Endometrium (tissue), 2 donors: ENCODE measurements at regions not wholly inside any gene's neighbourhood (a gene's known extent, or its start where the extent isn't known, plus 50 kb on each side); places are given as distances from the start of the nearest gene placed in this dataset.

Source experiments
- FAIRE-seq: peaks from 2 replicates; lab custom pipeline; 2012; peaks lifted over from hg19 to GRCh38; lab: Jason Lieb, UNC
- donor health status: control.
- donor health status: control.

DNA sequence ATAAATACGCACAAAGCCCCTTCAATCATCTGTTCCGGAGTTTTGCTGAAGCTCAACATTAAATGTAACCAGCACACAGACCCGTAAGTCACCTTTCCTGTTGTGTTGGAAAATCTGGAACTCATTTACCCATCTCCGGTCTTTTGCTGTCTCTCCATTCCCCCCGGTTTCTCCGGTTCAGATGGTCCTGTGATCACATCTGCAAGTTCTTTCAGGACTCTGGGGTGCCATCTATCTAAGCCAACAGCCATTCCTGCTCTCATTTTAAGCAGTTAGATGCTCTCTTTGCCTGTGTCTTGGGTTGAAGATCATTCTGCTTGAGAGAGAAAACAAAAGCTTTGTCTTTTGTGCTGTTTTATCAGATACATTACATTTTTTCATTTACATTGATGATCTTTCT, 91.7 kb upstream of the TGIF1 start:
- FAIRE-seq: no peak

DNA sequence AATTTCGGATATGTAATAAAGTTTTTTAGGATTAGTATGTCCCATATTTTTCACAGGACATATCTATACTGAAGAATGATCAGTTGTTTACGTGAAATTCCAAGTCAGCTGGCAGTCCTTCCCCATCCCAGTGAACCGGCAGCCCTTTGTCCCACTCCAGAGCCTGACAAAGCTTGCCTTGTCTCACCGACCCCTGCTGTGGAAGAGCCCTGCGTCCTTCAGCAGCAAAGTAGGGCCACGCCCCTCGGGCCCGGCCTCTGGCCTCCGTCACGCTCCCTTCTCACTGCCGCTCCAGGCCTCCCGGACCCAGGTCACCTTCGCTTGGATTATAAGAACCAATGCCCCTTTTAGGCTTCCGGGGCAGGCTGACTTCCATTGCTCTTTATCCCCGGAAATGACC, 89.8 kb upstream of the TGIF1 start:
- no peak for FAIRE-seq

DNA sequence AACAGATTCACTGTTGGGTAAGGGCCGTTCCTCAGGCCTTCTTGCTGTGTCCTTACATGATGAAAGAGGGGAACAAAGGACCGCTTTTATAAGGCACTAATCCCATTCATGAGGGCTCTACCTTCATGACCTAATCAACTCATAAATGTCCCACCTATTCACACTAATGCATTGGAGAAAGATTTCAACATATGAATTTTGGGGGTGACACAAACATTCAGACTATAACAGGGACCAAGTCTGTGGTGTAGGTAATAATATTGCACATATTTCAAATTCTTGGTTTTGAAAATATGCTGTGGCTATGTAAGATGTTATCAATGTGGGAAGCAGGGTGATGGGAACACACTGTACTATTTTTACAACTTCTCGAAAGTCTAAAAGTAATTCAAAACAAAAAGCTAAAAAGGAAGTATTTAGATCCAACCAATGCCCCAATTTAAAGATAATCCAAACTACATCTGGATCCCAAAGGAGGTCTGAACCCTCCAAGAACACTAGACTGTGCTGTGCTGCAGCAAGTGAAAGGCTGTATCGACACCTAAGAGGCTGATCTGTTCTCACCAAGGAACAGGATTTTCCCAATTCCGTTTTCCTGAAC, 82.4 kb upstream of the TGIF1 start:
- no peak for FAIRE-seq

DNA sequence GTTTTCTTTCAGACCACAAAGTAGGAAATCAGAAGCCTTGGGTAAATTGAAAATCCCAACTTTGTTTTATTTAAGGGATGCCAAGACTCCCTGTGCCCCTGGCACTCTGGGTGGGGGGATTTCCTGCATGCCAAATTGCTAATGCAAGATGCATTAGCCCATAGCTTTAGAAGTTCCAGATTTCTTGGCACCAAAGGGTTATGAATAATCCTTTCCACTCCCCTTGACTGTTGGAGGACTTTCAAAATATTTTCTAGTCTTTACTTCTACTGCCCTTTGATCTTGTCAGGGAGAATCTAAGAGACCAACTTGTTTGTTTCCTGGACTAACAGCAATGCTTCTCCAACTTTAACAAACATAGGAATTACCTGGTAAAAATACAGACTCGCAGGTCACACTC, 81.8 kb upstream of the TGIF1 start:
- FAIRE-seq: no peak

DNA sequence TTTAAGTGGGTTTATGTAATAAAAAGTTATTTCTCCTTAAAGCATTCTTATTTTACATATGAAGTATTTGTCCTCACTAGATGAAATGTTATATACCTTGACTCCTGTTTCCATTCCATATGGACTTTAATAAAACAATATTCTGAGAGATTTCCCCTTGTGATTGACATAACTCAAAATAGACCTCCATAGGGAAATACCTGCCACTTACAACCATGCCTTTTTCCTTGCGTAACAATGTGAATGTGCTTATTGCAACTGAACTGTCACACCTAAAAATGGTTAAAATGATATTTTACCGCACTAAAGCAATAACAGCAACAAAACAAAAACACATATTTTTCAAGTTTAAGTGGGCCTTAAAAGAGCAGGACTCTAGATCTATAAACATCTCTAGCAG, 70.3 kb upstream of the TGIF1 start:
- peak; percentile 15 for FAIRE-seq

DNA sequence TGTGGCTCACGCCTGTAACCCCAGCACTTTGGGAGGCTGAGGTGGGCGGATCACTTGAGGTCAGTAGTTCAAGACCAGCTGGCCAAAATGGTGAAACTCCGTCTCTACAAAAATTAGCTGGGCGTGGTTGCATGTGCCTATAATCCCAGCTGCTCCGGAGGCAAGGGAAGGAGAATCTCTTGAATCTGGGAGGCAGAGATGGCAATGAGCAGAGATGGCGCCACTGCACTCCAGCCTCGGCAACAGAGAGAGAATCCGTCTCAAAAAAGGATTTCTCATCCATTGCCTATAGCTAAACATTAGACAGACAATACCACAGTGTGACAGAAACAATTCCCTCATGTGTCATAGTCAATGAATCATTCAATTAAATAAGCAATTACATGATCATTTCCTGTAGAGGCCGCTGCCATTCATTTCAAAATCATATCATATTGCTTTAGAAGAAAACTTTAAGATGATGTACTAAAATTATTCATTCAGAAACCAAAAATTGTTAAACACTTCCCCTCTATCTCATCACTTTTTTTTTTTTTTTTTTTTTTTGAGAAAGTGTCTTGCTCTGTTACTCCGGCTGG, 69.5 kb upstream of the TGIF1 start:
- no peak for FAIRE-seq

DNA sequence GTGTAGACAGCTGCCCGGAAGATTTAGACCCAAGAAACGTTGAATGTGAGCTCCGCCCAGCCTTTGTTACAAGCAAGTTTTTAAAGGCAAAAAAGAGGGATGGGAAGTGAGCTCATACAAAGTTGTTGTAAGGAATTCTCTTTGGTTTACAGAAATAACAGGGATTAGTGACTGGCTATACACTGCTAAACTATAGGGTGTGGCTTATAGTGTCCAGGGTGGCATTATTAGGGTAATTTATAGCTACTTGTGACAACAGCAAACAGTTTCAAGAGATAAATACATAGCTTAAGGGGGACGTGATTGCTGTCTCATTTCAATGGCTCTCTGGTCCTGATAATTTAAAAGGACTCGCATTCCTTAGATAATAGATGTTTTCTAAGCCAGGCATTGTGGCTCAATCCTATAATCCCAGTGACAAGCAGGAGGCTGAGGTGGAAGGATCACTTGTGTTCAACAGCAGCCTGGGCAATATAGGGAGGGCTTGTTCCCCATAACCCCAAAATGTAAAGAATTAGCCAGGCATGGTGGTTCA, 66.5 kb upstream of the TGIF1 start:
- no peak for FAIRE-seq

DNA sequence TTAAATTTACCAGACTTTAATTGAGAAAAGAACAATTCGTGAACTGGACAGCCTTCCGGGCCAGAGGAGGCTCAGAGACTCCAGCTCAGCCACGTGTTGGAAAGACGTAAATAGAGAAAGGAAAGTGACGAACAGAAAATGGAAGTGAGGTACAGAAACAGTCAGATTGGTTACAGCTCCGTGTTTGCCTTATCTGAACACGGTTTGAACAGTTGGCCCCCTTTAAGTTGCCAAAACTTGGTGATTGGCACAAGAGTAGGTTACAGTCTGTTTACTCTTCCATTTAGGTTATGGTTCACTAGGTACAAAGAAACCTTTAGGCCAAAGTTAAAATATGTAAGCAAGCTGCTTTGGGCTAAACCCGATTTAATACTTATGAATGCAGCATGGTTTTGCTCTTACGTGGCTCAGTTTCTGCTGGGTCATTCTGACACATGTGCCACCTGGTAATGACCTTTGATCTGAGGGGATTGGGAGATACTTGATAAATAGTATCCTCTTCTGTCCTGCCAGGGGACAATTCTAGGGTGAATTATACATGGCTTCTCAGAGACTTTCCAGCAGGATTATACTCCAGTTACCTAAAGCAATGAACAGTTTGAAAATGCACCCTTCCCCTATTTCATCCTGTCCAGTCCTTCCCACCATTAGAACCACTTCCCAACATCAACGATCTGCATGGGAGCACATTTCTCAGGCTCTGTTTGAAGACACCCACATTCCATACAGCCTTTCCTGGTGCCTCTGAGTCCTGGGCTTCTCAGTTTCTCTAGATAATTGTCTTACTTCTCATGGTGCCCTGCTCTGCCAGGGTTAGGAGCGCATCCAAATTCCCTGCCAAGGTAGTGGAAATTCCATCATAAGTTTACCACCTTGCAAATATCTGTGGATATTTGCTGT, 65.1 kb upstream of the TGIF1 start:
- no peak for FAIRE-seq

DNA sequence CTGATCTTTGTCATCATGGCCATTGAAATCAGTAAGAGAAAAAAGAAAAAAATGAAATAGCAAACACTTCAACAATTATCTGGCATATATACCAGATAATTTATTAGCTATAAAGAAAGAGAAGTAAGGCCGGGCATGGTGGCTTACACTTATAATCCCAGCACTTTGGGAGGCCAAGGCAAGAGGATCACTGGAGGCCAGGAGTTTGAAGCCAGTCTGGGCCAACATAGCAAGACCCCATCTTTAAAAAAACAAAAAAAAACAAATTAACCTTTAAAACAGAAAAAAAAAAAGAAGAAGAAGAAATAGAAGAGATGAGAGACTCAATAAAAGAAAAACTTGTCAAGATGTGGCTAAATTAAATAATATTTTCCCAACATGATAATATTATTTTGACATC, 61.6 kb upstream of the TGIF1 start:
- no peak for FAIRE-seq

DNA sequence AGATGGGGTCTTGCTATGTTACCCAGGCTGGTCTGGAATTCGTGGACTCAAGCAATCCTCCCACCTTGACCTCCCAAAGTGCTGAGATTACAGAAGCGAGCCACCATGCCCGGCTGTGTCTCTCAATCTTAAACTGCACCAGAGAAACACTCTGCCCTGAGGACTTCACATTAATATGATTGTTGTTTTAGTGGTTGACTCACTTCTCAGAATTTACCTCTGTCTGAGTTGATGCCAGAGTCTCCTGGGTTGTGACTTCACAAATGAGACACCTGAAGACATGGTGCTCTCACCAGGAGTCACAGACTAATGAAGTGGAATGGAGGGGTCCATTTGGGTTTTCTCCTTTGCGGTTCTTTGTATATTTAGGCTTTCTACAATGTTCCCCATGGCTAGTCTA, 61.0 kb upstream of the TGIF1 start:
- no peak for FAIRE-seq

DNA sequence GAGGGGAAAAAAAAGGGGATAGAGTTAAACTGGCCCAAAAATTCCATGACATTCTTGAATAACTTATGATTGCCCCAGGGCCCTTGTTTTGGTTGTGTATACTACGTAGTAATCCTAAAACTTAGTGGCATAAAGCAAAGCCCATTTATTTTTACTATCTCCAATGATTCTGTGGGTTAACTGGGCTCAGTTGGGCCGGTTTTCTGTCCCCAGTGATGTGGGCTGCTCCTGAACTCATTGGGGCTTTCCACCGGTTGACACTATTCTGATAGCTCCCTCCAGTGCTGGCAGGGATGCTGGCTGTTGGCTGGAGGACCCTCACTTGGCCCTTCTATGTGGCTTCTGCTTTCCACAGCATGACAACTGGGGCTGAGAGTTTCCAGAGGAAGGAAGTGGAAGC, 60.0 kb upstream of the TGIF1 start:
- FAIRE-seq: no peak

DNA sequence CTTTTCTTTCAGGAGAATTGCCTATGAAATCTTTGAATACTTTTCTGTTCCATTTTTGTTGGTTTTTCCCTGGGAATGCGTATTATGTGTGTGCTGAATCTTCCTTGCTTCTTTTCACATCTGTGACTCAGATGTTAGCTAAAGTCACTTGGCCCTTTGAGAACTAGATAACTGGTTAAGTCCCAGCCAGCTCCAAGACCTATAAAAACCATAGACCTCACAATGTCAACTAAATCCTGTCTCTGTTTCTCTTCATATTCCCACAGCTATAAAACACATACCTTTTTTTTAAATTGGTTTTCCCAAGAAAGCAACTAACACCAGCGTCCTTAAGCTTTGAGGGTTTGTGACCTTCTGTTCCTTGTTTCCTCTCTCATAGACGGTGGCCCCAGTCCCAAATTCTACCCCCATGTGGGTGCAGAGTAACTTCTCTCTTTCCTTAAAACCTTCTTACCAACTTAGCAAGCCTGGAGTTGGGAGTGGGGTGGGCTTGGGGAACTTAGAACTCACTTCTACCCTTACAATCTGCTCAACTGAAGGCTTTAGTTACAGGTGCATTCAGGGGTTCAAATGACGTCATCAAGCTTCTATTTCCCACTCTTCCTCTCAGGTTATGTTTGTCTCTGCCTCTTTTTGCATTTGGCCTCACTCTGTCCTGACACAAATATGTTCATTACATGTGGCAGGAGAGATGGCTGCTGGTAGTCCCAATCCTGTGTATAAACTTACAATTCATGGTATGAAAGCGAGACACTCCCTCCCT, 58.1 kb upstream of the TGIF1 start:
- peak; percentile 90 for FAIRE-seq

DNA sequence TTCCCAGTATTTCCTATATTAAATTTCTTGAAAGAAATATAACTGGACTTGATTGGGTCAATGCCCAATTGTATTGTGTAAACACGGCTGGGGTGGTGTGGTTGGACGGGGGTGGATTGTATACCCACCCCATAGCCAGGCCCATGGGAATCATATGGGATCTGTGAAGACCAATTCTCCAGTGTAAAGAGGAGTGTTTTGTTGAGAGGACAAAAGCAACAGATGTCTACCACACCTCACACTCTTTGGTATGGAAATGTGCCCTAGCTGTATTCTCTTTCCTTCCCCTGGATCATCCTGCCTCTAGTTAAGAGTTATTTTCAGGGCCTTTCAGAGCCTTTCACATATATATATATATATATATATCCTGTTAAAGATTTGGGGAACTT, 57.5 kb upstream of the TGIF1 start:
- FAIRE-seq: no peak

DNA sequence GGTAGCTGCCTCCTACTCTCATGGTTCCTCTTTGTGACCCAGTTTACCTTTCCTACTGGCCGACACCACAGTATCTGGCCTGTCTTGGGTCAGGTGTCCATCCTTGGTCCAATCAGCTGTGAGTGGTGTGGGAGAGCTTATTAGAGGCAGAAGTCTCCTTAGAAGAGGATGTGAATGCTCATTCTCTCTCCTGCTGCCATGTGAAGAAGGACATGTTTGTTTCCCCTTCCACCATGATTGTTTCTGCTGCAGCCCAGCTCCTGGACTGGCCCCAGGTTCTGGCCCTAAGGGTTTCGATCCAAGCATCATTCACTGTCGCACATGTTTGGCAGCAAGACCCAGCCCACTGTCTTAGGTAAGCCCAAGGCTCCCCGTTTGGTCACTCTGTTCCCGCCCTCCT, 55.3 kb upstream of the TGIF1 start:
- FAIRE-seq: no peak

DNA sequence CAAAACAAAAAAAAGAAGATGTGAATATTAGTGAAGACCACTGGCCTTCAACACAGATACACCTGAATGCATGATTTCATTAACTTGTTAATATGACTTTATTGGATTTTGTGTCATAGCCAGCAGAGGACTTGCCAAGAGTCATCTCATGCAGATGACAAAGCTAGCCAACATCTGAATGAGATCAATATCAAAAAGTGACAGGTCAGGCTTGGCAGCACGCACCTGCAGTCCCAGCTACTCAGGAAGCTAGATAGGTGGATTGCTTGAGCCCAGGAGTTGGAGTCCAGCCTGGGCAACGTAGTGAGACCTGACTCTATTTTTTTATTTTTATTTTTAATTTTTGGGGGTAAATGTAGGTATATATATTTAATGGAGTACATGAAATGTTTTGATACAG, 54.5 kb upstream of the TGIF1 start:
- no peak for FAIRE-seq

DNA sequence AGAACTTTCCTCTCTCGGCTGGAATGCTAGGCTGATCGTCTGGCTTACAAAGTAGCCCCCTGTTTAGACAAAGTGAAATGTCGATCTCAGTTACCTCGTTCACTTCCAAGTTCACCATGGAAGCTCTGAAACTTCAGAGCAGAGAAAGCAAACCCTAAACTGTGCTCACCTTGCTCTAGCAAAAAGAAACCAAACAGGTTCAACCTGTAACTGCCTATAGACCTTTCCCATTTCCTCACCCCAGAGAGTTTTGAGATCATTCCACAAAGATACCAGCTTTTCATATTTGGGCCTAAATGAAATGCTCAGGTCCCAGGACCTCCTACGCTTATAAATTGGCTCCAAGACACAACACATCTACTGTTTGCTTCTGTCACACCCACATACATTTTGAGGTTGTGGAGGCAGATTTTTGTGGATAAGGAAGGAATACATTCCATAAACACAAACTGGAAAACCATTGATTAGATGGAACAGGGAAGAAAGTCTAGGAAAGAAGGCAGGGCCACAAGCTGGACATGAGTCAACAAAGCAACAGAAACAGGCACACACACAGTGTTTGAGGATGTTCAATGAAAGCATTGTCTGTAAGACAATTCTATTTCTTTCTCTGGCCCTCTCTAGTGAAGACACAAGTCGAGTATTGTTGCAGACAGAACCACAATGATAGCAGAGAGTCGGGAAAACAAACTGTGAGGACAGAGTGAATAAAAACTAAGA, 52.8 kb upstream of the TGIF1 start:
- FAIRE-seq: no peak

DNA sequence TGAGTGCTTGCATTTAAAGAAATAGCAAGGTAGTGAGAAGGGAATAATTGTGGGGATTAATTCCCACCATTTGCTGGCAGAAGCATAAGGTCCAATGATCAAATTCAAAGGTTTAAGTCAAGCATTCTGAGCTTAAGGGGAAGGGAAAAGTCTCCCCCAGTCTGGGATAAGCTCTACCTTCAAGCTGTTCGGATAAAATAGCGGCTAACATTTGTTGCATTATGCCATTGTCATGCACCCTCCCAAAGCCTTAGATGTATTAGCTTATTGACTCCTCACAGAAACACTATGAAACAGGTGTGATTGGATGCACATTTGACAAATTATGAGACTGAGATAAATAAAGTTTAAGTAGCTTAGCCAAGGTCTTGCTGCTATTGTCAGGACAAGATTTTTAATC, 52.2 kb upstream of the TGIF1 start:
- FAIRE-seq: no peak
